HEK293T (cell line): ENCODE measurements at regions not wholly inside any gene's neighbourhood (a gene's known extent, or its start where the extent isn't known, plus 50 kb on each side); places are given as distances from the start of the nearest gene placed in this dataset.

ENCODE experiments used
- BHLHE40 ChIP-seq: fragments of 450-650 bp; IDR thresholded peaks from 2 replicates; pipeline ENCODE4 v1.6.1; 2016; ENCODE audit warnings: mild to moderate bottlenecking, moderate library complexity, borderline replicate concordance
- LEF1 ChIP-seq: fragments of 450-650 bp; IDR thresholded peaks from 2 replicates; pipeline ENCODE4 v1.6.1; 2017; ENCODE audit warnings: mild to moderate bottlenecking, borderline replicate concordance
- TARDBP ChIP-seq: fragments of 450-650 bp; IDR thresholded peaks from 2 replicates; pipeline ENCODE4 v1.6.1; 2016

DNA sequence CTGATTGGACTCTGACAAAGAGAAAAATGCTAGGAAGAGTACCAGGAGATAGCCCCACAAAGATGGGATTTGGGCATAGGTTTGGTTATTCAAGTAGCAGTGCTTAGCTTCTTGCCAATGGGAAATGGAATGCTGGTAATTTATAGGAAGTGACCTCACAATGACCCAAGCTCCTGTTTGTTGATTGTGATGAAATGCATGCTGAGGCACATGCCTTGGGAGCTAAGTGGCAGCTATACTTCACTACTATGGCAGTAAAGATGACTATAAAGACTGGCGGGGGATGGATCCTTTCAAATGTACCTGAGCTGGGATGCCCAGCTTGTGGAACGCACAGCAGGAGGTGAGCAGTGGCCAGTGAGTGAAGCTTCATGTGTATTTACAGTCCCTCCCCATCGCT, 153.8 kb downstream of the ZNF22 start:
- no peak for TF ChIP-seq TARDBP
- TF ChIP-seq BHLHE40 = no peak
- TF ChIP-seq LEF1 = no peak
